HUDEP-2 (cell line): ENCODE measurements at regions not wholly inside any gene's neighbourhood (a gene's known extent, or its start where the extent isn't known, plus 50 kb on each side); places are given as distances from the start of the nearest gene placed in this dataset.

Experiments
- DNase-seq, 76 experiments: peaks; one replicate each; lab custom pipeline; 2025; ENCODE audit not compliant: unreplicated experiment in 76 of 76; lab: John Stamatoyannopoulos, UW

GRCh38 chr10:88161756-88162155 is 298.3 kb downstream of the PTEN start:
- DNase-seq = no peak

- no peak for DNase-seq
These were observed 299.4 kb downstream of the PTEN start for GRCh38 chr10:88162852-88163251.

DNA sequence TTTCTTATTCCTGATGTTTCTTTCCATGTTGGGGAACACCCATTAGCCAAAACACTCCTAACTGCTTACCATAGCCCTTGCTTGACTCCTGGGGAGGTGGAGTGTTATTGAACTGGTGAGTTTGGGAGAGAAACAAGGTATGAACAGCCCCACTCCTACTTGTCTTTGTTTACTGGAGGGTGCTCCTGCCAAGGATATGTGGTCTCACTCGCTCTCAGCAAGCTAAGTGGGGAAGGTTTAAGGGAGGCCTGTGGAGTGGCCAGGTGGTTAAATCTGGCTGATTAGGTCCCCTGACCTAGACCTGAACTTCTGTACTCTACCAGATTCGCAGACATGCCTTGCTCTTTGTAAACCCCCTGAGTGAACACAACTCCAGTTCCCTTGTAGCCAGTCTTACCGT is 300.1 kb downstream of the PTEN start:
- no peak for DNase-seq

DNA sequence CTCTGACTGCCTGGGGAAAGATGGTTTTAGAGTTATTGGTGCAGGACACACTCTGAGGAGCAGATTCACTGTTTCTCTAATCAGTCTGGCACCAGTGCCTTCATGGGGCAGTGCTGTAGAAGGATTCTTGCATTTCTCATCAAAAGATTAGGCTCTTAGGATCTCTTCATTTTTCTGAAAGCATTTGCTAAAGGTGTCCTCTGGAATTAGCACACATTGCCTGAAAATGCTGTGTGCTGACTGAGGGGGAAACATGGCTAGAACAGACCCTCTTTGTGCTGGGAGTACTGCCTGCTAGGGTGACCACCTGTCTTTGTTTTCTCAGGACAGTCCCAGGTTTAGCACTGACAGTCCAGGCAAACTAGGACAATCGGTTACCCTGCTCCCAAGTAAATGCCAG is 301.0 kb downstream of the PTEN start:
- DNase-seq = no peak

GRCh38 chr10:88165849-88166271 is 302.4 kb downstream of the PTEN start:
- no peak for DNase-seq

DNA sequence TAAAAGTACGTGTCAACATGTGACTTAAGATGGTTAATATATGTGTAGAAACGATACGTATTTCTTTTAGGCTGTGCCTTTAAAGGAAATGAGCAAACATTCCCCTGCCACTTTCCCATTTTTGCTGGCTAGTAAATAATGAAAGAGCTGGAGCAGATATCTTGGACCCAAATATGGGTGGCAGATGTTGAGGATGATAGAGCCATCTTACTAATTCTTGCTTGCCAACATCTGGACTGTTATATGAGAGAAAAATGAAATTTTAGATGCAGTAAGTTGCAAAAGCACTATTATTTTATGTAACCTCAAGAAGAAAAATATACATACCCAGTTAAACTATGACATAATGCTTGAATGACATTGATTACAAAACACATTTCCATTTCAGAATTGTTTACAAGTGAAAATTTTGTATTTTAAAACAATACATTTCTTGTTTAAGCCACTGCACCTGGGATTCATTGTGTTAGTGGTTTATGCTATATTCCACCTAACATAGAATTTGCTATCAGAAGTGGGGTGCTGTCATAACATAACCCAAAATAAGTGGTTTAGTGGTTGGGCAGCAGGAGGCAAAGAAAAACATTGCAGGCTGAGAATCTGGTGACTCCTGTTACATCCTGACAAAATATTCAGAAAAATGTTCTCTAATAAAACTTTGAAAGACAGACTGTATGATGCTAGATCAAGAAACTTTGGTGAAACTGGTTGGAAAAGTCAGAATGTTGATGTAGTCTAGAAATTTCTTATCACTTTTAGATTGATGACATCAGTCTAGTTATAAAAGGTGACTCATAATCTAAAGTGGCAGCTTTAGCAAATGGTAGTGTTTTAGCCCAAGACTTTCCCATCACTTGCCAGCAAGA is 305.0 kb downstream of the PTEN start:
- DNase-seq = no peak

DNA sequence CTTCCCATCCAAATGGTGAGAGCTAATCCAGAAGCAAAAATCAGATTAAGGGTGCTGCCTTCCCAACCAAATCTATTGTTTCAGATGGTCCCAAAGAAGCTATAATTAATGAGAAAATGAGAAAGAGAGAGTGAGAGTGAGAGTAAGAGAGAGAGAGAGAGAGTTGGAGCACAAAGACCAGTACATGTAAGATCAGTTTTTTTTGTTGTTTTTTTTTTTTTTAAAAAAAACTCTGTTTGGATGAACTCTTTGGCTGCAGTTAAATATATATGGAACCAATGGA is 305.6 kb downstream of the PTEN start:
- DNase-seq = no peak

GRCh38 chr10:88170628-88171027 is 307.2 kb downstream of the PTEN start:
- no peak for DNase-seq

DNA sequence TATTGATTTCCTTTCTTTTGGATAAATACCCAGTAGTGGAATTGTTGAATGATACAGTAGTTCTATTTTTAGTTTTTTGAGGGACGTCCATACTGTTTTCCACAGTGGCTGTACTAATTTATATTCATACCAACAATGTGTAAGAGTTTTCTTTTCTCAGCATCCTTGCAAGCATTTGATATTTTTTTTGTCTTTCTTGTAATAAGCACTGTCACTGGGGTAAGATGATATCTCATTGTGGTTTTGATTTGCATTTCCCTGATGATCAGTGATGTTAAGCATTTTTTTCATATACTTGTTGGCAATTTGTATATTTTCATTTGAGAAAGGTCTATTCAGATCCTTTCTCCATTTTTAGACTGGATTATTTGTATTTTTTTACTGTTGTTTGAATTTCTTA is 308.7 kb downstream of the PTEN start:
- no peak for DNase-seq

DNA sequence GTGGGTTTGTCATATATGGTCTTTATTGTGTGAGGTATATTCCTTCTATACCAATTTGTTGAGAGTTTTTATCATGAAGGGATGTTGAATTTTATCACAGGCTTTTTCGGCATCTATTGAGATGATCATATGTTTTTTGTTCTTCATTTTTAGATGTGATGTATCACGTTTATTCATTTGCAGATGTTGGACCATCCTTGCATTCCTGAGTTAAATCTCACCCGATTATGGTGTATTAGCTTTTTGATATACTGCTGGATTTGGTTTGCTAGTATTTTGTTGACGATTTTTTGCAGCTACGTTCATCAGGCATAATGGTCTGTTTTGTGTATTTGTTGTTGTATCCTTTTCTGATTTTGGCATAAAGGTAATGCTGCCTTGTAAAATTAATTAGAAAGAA is 311.0 kb downstream of the PTEN start:
- DNase-seq = no peak

DNA sequence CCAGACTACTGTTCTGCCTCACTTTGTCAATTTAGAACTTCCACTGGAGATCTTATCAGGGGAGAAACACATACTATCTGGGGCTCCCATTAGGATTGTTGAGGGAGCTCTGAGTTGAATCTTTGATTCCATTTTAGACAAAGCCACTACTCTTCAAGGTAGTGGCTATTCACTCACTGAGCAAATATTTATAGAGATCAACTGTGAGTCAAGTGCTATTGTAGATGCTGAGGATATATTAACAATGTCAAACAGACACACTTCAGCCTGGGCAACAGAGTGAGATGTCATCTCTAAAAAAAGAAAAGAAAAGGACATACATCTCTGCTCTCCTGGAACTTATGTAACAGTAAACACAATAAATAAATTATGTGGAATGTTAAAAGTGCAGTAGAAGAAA is 315.3 kb downstream of the PTEN start:
- no peak for DNase-seq

- DNase-seq = no peak
These were observed 316.4 kb downstream of the PTEN start for GRCh38 chr10:88179831-88180230.

GRCh38 chr10:88181902-88182600 is 318.6 kb downstream of the PTEN start:
- no peak for DNase-seq

DNA sequence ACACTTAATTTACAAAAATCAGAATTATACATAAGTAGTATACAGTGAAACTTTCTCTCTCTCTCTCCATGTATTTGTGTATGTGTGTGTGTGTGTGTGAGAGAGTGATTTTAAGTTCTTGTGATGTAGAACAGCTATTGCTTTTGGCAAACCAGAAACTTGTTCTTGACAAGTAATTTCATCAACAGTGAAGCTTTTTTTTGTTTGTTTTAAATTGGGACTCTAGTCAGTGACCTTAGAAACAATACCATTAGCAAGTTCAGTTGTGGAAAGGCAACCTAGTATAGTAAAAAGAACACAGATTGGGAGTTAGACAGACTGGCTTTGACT is 319.1 kb downstream of the PTEN start:
- no peak for DNase-seq

DNA sequence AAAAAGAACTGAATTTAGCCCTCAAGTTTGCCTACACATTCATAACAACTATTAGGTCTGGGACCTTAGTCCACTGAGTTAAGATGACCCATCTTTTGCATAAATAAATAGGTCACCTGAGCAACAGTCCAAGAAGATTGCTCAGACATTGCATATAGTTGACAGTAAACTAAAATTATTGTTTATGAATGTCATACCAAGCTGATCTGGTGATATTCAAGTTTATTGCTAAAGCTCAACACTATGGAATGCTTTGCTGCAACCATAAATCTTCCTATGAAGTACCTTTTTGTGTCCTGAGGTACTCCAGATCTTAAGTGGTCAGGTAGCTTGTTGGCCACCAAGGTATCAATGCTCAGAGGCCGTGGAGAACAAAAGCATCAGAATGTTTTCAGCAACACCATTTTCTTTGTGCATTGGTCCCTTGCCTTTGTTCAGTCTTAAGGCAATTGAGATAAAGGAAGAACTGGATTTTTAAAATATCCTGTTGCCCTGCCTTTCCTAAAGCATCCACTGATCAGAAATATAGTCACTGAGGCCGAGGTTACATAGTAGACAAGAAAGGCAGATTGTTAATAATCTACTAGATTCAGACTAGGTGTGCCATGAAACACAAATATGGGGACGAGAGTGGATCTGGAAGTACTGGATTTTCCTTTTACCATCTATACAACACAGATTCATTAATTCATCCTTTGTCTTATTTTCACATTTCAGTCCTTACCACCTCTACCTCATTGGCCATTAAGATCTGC is 321.3 kb downstream of the PTEN start:
- DNase-seq = no peak

- DNase-seq = no peak
These were observed 322.4 kb downstream of the PTEN start for GRCh38 chr10:88185830-88186229.

DNA sequence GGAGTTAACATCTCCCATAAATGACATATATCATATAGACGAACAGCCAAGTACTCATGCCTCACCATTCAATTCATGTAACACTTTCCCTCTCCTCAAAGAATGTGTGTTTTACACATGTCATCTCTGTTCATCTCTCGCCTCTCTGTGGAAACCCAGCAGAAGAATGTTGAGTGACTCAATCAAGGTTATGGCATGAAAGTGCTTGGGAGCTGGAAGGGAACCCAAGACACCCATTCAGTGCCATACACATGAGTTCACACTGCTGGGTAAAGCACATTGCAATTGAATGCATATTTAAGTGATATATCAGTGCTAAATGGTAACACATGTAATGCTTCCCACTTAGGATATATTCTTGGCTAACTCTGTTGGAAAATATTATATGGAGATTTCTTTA is 322.9 kb downstream of the PTEN start:
- no peak for DNase-seq

DNA sequence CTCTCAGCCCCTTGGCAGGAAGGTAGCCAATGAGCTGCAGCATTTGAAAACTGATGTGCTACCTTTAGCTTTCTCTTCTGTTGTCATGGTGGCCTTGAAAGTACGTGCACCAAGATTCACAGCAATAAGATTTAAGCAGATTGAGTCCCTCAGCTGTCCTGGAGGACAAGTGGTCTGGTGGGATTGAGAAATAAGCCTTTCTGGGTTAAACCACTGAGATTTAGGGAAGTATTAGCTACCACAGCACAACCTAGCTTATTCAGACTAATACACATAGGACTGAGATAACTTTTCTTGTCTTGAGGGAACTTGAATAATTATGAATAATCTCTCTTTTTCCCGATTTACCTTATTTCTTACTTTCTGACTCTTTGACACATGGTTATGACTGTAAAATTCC is 324.0 kb downstream of the PTEN start:
- no peak for DNase-seq

DNA sequence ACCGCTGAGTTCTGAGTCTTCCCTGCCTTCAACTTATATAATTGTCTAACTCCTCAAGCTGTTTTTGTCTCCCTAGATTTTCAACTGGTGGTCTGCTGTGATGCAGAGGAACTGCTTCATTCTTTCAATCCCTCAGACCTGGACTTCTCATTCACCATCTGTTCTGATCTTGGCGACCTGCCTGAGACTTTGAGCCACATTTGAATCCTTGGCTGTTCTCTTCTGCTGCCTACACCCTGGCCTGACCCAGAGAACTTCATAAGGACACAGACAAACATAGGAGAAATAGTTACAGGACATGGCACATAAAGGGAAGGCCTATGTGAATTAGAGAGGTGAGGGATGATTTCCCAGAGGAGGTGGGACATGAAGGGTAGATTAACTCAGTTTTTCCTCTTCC is 326.7 kb downstream of the PTEN start:
- no peak for DNase-seq

DNA sequence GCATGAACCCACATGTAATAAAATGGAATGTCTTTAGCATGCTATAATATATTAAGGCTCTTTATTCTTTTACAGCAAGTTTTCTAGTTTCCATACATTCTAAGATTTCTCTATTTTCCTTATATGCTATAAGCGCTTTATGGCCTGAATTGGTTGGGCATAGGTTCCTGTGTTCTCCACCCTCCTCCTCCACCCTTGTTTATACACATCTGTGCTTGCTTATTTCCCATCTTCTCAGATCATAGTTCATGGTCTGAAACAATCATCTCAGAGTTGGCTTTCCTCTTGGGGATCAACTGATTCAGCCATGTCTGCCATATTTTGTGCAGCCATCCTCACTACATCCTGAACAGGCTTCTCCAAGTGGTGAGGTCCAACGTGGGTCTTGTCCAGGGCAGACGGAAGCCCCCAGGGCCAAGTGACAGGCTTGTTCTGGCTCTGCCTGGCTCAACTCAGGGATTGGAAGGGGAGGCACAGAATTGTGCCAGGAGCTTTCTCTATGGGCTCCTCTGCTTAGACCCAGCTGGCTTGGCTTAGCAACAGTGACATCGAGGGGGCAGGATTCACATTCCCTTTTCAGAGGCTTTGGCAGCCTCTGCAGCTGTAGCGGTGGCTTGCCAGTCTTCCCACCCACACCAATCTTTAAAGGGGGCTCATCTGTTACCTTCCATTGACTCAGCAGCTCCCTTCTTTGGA is 327.3 kb downstream of the PTEN start:
- no peak for DNase-seq

GRCh38 chr10:88193018-88193417 is 329.6 kb downstream of the PTEN start:
- DNase-seq = no peak
